ENCODE measurements at regions not wholly inside any gene's neighbourhood (a gene's known extent, or its start where the extent isn't known, plus 50 kb on each side); places are given as distances from the start of the nearest gene placed in this dataset.

DNA sequence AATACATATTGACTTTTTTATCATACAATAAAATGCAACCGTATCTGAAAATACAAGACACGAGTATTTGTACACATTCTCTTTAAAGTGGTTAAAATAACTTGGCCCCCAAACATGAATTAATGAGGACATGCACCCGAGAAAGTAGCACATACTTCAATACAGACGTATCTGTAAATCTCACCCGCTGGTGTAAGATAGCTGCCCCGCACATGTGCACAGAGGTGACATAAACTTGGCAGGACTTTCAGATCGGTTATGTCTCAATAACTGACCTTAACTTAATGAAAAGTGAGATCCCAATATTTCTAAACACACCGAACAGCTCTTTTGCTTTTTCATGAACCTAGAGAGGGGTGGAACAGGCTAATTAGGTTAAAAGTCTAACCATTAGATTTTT, 91.5 kb upstream of the RPS6KA2 start:
- TF ChIP-seq EZH2phosphoT487 (conservative IDR thresholded peaks at IDR 0.05; ENCODE audit: low read length) = no peak
- TF ChIP-seq, protein P1, sequence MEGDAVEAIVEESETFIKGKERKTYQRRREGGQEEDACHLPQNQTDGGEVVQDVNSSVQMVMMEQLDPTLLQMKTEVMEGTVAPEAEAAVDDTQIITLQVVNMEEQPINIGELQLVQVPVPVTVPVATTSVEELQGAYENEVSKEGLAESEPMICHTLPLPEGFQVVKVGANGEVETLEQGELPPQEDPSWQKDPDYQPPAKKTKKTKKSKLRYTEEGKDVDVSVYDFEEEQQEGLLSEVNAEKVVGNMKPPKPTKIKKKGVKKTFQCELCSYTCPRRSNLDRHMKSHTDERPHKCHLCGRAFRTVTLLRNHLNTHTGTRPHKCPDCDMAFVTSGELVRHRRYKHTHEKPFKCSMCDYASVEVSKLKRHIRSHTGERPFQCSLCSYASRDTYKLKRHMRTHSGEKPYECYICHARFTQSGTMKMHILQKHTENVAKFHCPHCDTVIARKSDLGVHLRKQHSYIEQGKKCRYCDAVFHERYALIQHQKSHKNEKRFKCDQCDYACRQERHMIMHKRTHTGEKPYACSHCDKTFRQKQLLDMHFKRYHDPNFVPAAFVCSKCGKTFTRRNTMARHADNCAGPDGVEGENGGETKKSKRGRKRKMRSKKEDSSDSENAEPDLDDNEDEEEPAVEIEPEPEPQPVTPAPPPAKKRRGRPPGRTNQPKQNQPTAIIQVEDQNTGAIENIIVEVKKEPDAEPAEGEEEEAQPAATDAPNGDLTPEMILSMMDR (IDR thresholded peaks at IDR 0.05; ENCODE audit: insufficient read depth, low read length, poor library complexity, severe bottlenecking) = no peak
- no peaks in the 10 kb centered on the region for H3K9me3 ChIP-seq (ENCODE audit: insufficient read depth, low read length)

DNA sequence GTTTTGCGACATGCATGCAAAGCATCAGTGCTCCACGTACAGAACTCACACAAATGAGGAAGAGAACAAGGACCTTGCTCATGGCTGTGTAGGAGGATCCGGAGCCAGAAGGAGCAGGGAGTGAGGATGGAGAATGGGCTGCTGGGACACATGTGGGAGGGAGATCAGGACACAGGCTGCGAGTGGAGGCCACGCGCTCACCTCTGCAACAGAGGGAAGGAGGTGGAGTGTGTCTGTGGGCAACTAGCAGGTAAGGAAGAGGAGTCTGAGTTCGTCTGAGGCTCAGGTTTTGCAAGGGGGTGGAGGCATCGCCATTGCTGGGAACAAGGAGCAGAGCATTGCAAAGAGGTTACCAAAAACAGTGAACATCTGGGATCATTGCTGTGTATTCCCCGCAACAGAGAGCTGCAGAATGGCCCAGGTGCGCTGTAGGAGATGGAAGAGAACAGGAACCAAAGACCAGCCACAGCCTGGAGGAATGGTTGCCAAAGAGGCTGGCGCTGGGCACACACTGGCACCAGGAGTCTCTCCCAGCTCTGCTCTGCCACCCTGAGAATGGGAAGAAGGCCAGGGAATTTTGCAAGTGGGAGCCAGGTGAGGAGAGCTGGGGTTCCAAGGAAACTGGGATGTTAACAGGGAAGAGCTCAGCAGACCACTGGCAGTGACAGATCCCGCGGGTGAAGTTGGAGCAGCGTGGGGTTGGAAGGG, 90.0 kb upstream of the RPS6KA2 start:
- no peak overlapping the region for H3K27ac ChIP-seq (ENCODE audit: low read depth, low read length)
- no peaks in the 10 kb centered on the region for H3K36me3 ChIP-seq (ENCODE audit: low read length)
- no peaks in the 10 kb centered on the region for H3F3A ChIP-seq (ENCODE audit: insufficient read depth)
- H2AFZ ChIP-seq (ENCODE audit: low read depth, low read length, severe bottlenecking) = no peak overlapping the region
- no peaks in the 10 kb centered on the region for H3K27me3 ChIP-seq (ENCODE audit: low read length)
- H3K9ac ChIP-seq (ENCODE audit: low read length) = no peak overlapping the region
- no peaks in the 10 kb centered on the region for H3K79me2 ChIP-seq (ENCODE audit: insufficient read depth, low read length)
- no peak overlapping the region for H3K4me3 ChIP-seq (ENCODE audit: insufficient read depth, low read length, poor library complexity, severe bottlenecking)
- H3K9me2 ChIP-seq (replicated peaks; ENCODE audit: insufficient read depth, low read length) = no peaks in the 10 kb centered on the region
- no peak for TF ChIP-seq EZH2phosphoT487 (conservative IDR thresholded peaks at IDR 0.05; ENCODE audit: low read length)
- TF ChIP-seq, protein P1 (IDR thresholded peaks at IDR 0.05; ENCODE audit: insufficient read depth, low read length, poor library complexity, severe bottlenecking) = no peak
- no peak overlapping the region for H3K4me2 ChIP-seq (ENCODE audit: low read depth, low read length, poor library complexity, severe bottlenecking)
- no peaks in the 10 kb centered on the region for H3K9me3 ChIP-seq (ENCODE audit: insufficient read depth, low read length)
- H4K20me1 ChIP-seq (ENCODE audit: low read depth, low read length) = no peaks in the 10 kb centered on the region

More for the DNA sequence above, 91.5 kb upstream of the RPS6KA2 start:
- H3K4me2 ChIP-seq (ENCODE audit: low read depth, low read length, poor library complexity, severe bottlenecking) = no peak overlapping the region
- no peaks in the 10 kb centered on the region for H3K9me2 ChIP-seq (replicated peaks; ENCODE audit: insufficient read depth, low read length)
- H3K79me2 ChIP-seq (ENCODE audit: insufficient read depth, low read length) = no peaks in the 10 kb centered on the region
- no peak overlapping the region for H3K4me3 ChIP-seq (ENCODE audit: insufficient read depth, low read length, poor library complexity, severe bottlenecking)
- H3F3A ChIP-seq (ENCODE audit: insufficient read depth) = no peaks in the 10 kb centered on the region
- H3K36me3 ChIP-seq (ENCODE audit: low read length) = no peaks in the 10 kb centered on the region
- H2AFZ ChIP-seq (ENCODE audit: low read depth, low read length, severe bottlenecking) = no peak overlapping the region
- no peaks in the 10 kb centered on the region for H3K27me3 ChIP-seq (ENCODE audit: low read length)
- no peaks in the 10 kb centered on the region for H4K20me1 ChIP-seq (ENCODE audit: low read depth, low read length)
- no peak overlapping the region for H3K27ac ChIP-seq (ENCODE audit: low read depth, low read length)
- no peak overlapping the region for H3K9ac ChIP-seq (ENCODE audit: low read length)

DNA sequence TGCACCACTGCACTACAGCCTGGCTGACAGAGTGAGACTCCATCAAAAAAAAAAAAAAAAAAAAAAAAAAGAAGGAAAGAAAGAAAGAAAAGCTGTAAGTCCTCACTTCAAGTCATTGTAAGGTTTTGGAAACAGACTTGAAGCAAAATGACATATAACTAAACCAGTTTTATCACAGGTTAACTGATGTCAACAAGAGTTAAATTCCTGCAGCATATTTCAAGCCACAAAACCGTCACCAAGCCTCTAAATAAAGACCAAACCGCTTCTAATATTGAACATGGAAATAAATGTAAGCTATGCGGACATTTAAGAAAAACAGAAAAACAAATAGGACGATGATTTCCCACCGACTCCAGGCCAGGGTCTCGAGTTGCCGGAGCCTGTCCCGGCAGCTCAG, 88.9 kb upstream of the RPS6KA2 start:
- Histone ChIP-seq H3K36me3 (ENCODE audit: low read length) (no peaks in the 10 kb centered on the region), H3K4me2 (ENCODE audit: low read depth, low read length, poor library complexity, severe bottlenecking) (no peak overlapping the region), H3K9me3 (ENCODE audit: insufficient read depth, low read length) (no peaks in the 10 kb centered on the region)

More for the DNA sequence above, 88.9 kb upstream of the RPS6KA2 start:
- TF ChIP-seq, protein P1 (IDR thresholded peaks at IDR 0.05; ENCODE audit: insufficient read depth, low read length, poor library complexity, severe bottlenecking) = no peak
- no peak for TF ChIP-seq EZH2phosphoT487 (conservative IDR thresholded peaks at IDR 0.05; ENCODE audit: low read length)
- H3K4me3 ChIP-seq (ENCODE audit: insufficient read depth, low read length, poor library complexity, severe bottlenecking) = no peak overlapping the region
- H4K20me1 ChIP-seq (ENCODE audit: low read depth, low read length) = no peaks in the 10 kb centered on the region
- no peak overlapping the region for H3K9ac ChIP-seq (ENCODE audit: low read length)
- H3K27me3 ChIP-seq (ENCODE audit: low read length) = no peaks in the 10 kb centered on the region
- no peaks in the 10 kb centered on the region for H3F3A ChIP-seq (ENCODE audit: insufficient read depth)
- H2AFZ ChIP-seq (ENCODE audit: low read depth, low read length, severe bottlenecking) = no peak overlapping the region
- no peaks in the 10 kb centered on the region for H3K79me2 ChIP-seq (ENCODE audit: insufficient read depth, low read length)
- no peaks in the 10 kb centered on the region for H3K9me2 ChIP-seq (replicated peaks; ENCODE audit: insufficient read depth, low read length)
- H3K27ac ChIP-seq (ENCODE audit: low read depth, low read length) = no peak overlapping the region
